ENCODE measurements at regions not wholly inside any gene's neighbourhood (a gene's known extent, or its start where the extent isn't known, plus 50 kb on each side); places are given as distances from the start of the nearest gene placed in this dataset.

DNA sequence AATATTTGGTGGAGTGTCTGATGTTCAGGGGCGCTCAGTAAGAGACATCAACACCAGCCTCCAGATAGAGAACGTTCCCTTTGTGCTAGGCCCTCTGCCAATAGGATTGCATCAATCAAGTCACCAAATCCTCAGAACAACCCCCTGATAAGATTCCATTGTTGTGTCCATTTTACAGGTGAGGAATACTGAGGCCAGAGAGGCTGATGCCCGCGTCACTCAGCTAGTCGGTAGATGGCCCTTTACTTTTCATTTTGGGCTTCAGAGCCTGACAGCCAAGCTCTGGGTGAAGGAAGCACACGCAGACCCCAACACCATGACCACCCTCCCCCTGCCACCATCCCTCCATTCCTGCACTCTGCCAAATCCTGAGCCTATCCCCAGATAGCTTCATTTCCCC is 406.2 kb downstream of the PTPRU start:
- Histone ChIP-seq H3K9me3 (no peaks in the 10 kb centered on the region), H3K4me3 (no peak overlapping the region), H3K27me3 (no peaks in the 10 kb centered on the region), H3K27ac (no peak overlapping the region), H3K4me1 (no peaks in the 10 kb centered on the region), H3K36me3 (no peaks in the 10 kb centered on the region)
- no peak for TF ChIP-seq POLR2AphosphoS5 (IDR thresholded peaks at IDR 0.05)
- no peak for TF ChIP-seq CTCF (IDR thresholded peaks at IDR 0.05)
- TF ChIP-seq POLR2A (IDR thresholded peaks at IDR 0.05), result no peak
- TF ChIP-seq EP300 (IDR thresholded peaks at IDR 0.05), result no peak
- DNase-seq (no peak), ATAC-seq (ENCODE audit: low FRiP score in 2 of 2) (no peak)
- 84 to 87% methylated on average over 6 of the region's 6 CpGs for WGBS, 2 donors

GRCh38 chr1:29641921-29642320 is 405.6 kb downstream of the PTPRU start:
- TF ChIP-seq POLR2AphosphoS5 (IDR thresholded peaks at IDR 0.05), result no peak
- no peak for TF ChIP-seq EP300 (IDR thresholded peaks at IDR 0.05)
- TF ChIP-seq POLR2A (IDR thresholded peaks at IDR 0.05), result no peak
- no peak for TF ChIP-seq CTCF (IDR thresholded peaks at IDR 0.05)
- Histone ChIP-seq H3K4me3 (no peak overlapping the region), H3K4me1 (no peaks in the 10 kb centered on the region), H3K36me3 (no peaks in the 10 kb centered on the region), H3K27ac (no peak overlapping the region), H3K9me3 (no peaks in the 10 kb centered on the region), H3K27me3 (no peaks in the 10 kb centered on the region)
- no peak for DNase-seq
- no peak for ATAC-seq (ENCODE audit: low FRiP score in 2 of 2)
- 47 to 72% methylated on average over 2 to 3 of the region's 3 CpGs for WGBS, 2 donors

DNA sequence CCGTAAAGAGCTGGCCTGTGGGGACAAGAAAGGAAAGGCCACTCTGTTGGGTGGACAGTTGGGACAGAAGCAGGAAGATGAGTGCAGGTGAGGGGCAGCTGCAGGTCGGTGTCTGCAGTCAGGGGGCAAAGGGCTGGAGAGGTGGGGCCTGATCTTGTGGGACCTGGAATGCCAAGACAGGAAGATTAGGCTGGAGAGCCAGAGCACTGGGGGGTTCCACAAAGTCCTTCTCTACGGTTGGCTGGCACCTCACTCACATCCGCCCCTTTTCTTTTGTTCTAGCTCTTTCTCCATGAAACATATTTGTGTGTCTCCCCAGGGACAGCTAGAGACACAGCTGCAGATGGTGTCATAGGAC is 404.1 kb downstream of the PTPRU start:
- TF ChIP-seq POLR2AphosphoS5 (IDR thresholded peaks at IDR 0.05) (no peak), CTCF (IDR thresholded peaks at IDR 0.05) (no peak), EP300 (IDR thresholded peaks at IDR 0.05) (no peak)
- H3K9me3 ChIP-seq, result no peaks in the 10 kb centered on the region
- H3K4me1 ChIP-seq, result no peaks in the 10 kb centered on the region
- H3K27me3 ChIP-seq, result no peaks in the 10 kb centered on the region
- ATAC-seq (ENCODE audit: low FRiP score in 2 of 2) (no peak), DNase-seq (no peak)
- H3K36me3 ChIP-seq, result no peaks in the 10 kb centered on the region
- no peak overlapping the region for H3K27ac ChIP-seq
- WGBS, 2 donors, result 65 to 81% methylated on average over 4 of the region's 4 CpGs
- H3K4me3 ChIP-seq, result no peak overlapping the region

DNA sequence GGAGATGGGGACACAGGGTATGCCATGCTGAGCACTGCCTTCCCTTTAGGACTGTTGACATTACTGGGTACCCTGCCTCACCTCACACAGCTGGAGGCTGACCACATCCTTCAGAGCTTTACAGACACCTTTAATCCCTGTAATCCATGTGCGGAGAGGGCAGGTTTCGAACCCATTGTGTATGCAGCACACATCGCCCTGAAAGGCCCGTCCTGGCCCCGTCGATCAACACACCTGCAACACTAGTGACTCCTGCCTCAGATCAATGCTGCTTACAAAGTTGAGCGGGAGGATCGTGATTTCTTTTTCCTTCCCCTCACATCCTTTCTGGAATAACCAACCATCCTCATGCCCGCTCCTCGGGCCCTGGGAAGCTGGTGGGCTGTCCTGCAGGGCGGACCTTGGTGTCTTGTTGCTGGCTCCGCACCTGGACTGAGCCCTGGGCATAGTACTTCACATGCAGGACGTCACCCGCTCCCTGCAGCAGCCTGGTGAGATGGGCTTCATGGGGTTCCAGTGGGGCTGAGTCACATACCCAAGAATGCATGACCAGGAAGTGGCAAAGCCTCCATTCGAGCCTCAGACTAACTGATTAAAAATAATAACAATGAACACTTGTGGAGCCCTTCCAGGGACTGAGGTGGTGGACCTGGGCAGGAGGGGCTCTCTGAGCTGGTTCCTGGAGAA is 403.6 kb downstream of the PTPRU start:
- 81 to 82% methylated on average over 7 to 15 of the region's 15 CpGs for WGBS, 2 donors
- Histone ChIP-seq H3K9me3 (no peaks in the 10 kb centered on the region), H3K27ac (no peak overlapping the region), H3K4me1 (no peaks in the 10 kb centered on the region), H3K27me3 (no peaks in the 10 kb centered on the region), H3K36me3 (no peaks in the 10 kb centered on the region), H3K4me3 (no peak overlapping the region)
- DNase-seq (no peak), ATAC-seq (ENCODE audit: low FRiP score in 2 of 2) (no peak)
- TF ChIP-seq CTCF (IDR thresholded peaks at IDR 0.05) (no peak), POLR2A (IDR thresholded peaks at IDR 0.05) (no peak), EP300 (IDR thresholded peaks at IDR 0.05) (no peak), POLR2AphosphoS5 (IDR thresholded peaks at IDR 0.05) (no peak)

GRCh38 chr1:29639156-29639736 is 402.9 kb downstream of the PTPRU start:
- Histone ChIP-seq H3K27me3 (no peaks in the 10 kb centered on the region), H3K9me3 (no peaks in the 10 kb centered on the region), H3K4me1 (no peaks in the 10 kb centered on the region), H3K4me3 (no peak overlapping the region), H3K27ac (no peak overlapping the region), H3K36me3 (no peaks in the 10 kb centered on the region)
- ATAC-seq (ENCODE audit: low FRiP score in 2 of 2) (no peak), DNase-seq (no peak)
- 65 to 70% methylated on average over 4 to 6 of the region's 6 CpGs for WGBS, 2 donors
- TF ChIP-seq CTCF (IDR thresholded peaks at IDR 0.05) (no peak), POLR2A (IDR thresholded peaks at IDR 0.05) (no peak), POLR2AphosphoS5 (IDR thresholded peaks at IDR 0.05) (no peak), EP300 (IDR thresholded peaks at IDR 0.05) (no peak)

Data from upper lobe of left lung (tissue), 6 donors.